H9 (cell line): ENCODE measurements at regions not wholly inside any gene's neighbourhood (a gene's known extent, or its start where the extent isn't known, plus 50 kb on each side); places are given as distances from the start of the nearest gene placed in this dataset.

Source experiments
- DNase-seq: peaks from one replicate; pipeline ENCODE4 v3.0.0-alpha.2; 2017
- H2AFZ ChIP-seq: one replicate; pipeline ENCODE4 v1.6.1; 2013; ENCODE audit warnings: mild to moderate bottlenecking, low read length, control low read depth, moderate library complexity
- H2AK5ac ChIP-seq: 2 replicates; pipeline ENCODE4 v1.6.1; 2013; ENCODE audit warnings: low read length, control low read depth, mixed read lengths; ENCODE audit not compliant: insufficient read length
- H2BK120ac ChIP-seq: one replicate; pipeline ENCODE4 v1.6.1; 2013; ENCODE audit warnings: low read depth, mild to moderate bottlenecking, low read length, control low read depth, inconsistent platforms; ENCODE audit not compliant: poor library complexity, severe bottlenecking
- H2BK12ac ChIP-seq: 2 replicates; pipeline ENCODE4 v1.6.1; 2013; ENCODE audit warnings: low read length, control low read depth, mixed read lengths, low read depth; ENCODE audit not compliant: insufficient read length
- H2BK15ac ChIP-seq: 2 replicates; pipeline ENCODE4 v1.6.1; 2013; ENCODE audit warnings: low read depth, low read length, control low read depth
- H2BK20ac ChIP-seq: one replicate; pipeline ENCODE4 v1.6.1; 2013; ENCODE audit warnings: low read depth, mild to moderate bottlenecking, low read length, control low read depth, inconsistent platforms; ENCODE audit not compliant: poor library complexity, severe bottlenecking
- H2BK5ac ChIP-seq: 2 replicates; pipeline ENCODE4 v1.6.1; 2013; ENCODE audit warnings: low read length, control low read depth, mixed read lengths; ENCODE audit not compliant: insufficient read length
- H3K14ac ChIP-seq: 2 replicates; pipeline ENCODE4 v1.6.1; 2013; ENCODE audit warnings: low read length, control low read depth; ENCODE audit not compliant: insufficient read depth
- H3K18ac ChIP-seq: 2 replicates; pipeline ENCODE4 v1.6.1; 2013; ENCODE audit warnings: low read depth, mild to moderate bottlenecking, mixed read lengths, low read length, control low read depth; ENCODE audit not compliant: insufficient read length
- H3K23ac ChIP-seq: 2 replicates; pipeline ENCODE4 v1.6.1; 2013; ENCODE audit warnings: low read length, control low read depth, mixed read lengths, low read depth; ENCODE audit not compliant: insufficient read length
- H3K23me2 ChIP-seq: 2 replicates; pipeline ENCODE4 v1.6.1; 2013; ENCODE audit warnings: low read depth, mild to moderate bottlenecking, mixed read lengths, low read length, control low read depth; ENCODE audit not compliant: insufficient read length, poor library complexity, severe bottlenecking
- H3K27ac ChIP-seq: 2 replicates; pipeline ENCODE4 v1.5.1; 2013; ENCODE audit warnings: low read length, control low read depth, mixed read lengths, low read depth; ENCODE audit not compliant: insufficient read length
- H3K27me3 ChIP-seq: 2 replicates; pipeline ENCODE4 v1.6.1; 2013; ENCODE audit warnings: low read length, control low read depth, inconsistent platforms; ENCODE audit not compliant: insufficient read depth
- H3K4ac ChIP-seq: 2 replicates; pipeline ENCODE4 v1.6.1; 2013; ENCODE audit warnings: low read depth, mild to moderate bottlenecking, control low read depth, inconsistent platforms, low read length, moderate library complexity
- H3K4me1 ChIP-seq: 2 replicates; pipeline ENCODE4 v1.6.1; 2013; ENCODE audit warnings: low read length, control low read depth, inconsistent platforms; ENCODE audit not compliant: insufficient read depth
- H3K4me2 ChIP-seq: 2 replicates; pipeline ENCODE4 v1.6.1; 2013; ENCODE audit warnings: low read length, control low read depth, mixed read lengths; ENCODE audit not compliant: insufficient read length, insufficient read depth
- H3K56ac ChIP-seq: 2 replicates; pipeline ENCODE4 v1.6.1; 2013; ENCODE audit warnings: low read depth, mild to moderate bottlenecking, mixed read lengths, low read length, control low read depth; ENCODE audit not compliant: insufficient read length
- H3K79me1 ChIP-seq: 2 replicates; pipeline ENCODE4 v1.6.1; 2013; ENCODE audit warnings: low read depth, mild to moderate bottlenecking, moderate library complexity, low read length, control low read depth, inconsistent platforms; ENCODE audit not compliant: insufficient read depth, poor library complexity, severe bottlenecking
- H3K79me2 ChIP-seq: 2 replicates; pipeline ENCODE4 v1.6.1; 2013; ENCODE audit warnings: low read length, control low read depth, inconsistent platforms; ENCODE audit not compliant: insufficient read depth
- H3K9ac ChIP-seq: 2 replicates; pipeline ENCODE4 v1.6.1; 2013; ENCODE audit warnings: low read length, control low read depth, mixed read lengths; ENCODE audit not compliant: insufficient read length; ENCODE audit errors: extremely low read depth
- H3K9me3 ChIP-seq: one replicate; pipeline ENCODE4 v1.6.1; 2013; ENCODE audit warnings: low read depth, low read length, inconsistent platforms; ENCODE audit not compliant: control insufficient read depth
- H3T11ph ChIP-seq: one replicate; pipeline ENCODE4 v1.6.1; 2013; ENCODE audit warnings: mild to moderate bottlenecking, low read length, control low read depth, inconsistent platforms
- H4K20me1 ChIP-seq: one replicate; pipeline ENCODE4 v1.6.1; 2013; ENCODE audit not compliant: control insufficient read depth, insufficient read length, insufficient read depth
- H4K5ac ChIP-seq: 2 replicates; pipeline ENCODE4 v1.6.1; 2013; ENCODE audit warnings: low read depth, mild to moderate bottlenecking, mixed read lengths, low read length, control low read depth; ENCODE audit not compliant: insufficient read length
- H4K8ac ChIP-seq: replicated peaks from 2 replicates; pipeline ENCODE4 v1.6.1; 2013; ENCODE audit warnings: low read length, control low read depth, mixed read lengths, low read depth; ENCODE audit not compliant: insufficient read length
- H4K91ac ChIP-seq: 2 replicates; pipeline ENCODE4 v1.6.1; 2013; ENCODE audit warnings: low read depth, mild to moderate bottlenecking, moderate library complexity, mixed read lengths, low read length, control low read depth; ENCODE audit not compliant: insufficient read length
- H3K27ac Mint-ChIP-seq, 3 experiments: 2 replicates in 2 of 3; 3 replicates in 1 of 3; pipeline ENCODE4 v1.8.0; 2020 to 2021; ENCODE audit warnings: mixed read lengths in 3 of 3, mild to moderate bottlenecking in 1 of 3, moderate library complexity in 1 of 3
- H3K27me3 Mint-ChIP-seq: 2 replicates; pipeline ENCODE4 v1.8.0; 2021; ENCODE audit warnings: low read depth, mild to moderate bottlenecking, moderate library complexity, mixed read lengths
- H3K36me3 Mint-ChIP-seq, 3 experiments: 2 replicates in 2 of 3; 3 replicates in 1 of 3; pipeline ENCODE4 v1.8.0; 2020 to 2021; ENCODE audit warnings: low read depth in 3 of 3, mixed read lengths in 3 of 3; ENCODE audit not compliant: insufficient read depth in 1 of 3
- H3K4me1 Mint-ChIP-seq, 2 experiments: 2 replicates each; pipeline ENCODE4 v1.8.0; 2020; ENCODE audit warnings: mixed read lengths in 2 of 2
- H3K4me3 Mint-ChIP-seq, 2 experiments: 2 replicates in 1 of 2; 3 replicates in 1 of 2; pipeline ENCODE4 v1.8.0; 2020 to 2021; ENCODE audit warnings: mild to moderate bottlenecking in 2 of 2, mixed read lengths in 2 of 2, moderate library complexity in 1 of 2
- H3K9me3 Mint-ChIP-seq, 2 experiments: 2 replicates in 1 of 2; 3 replicates in 1 of 2; pipeline ENCODE4 v1.8.0; 2020; ENCODE audit warnings: mild to moderate bottlenecking in 2 of 2, mixed read lengths in 2 of 2, moderate library complexity in 1 of 2
- CTCF ChIP-seq: fragments of 200-600 bp; sonication (generic); conservative IDR thresholded peaks from 3 replicates; pipeline ENCODE4 v1.8.0; 2021; ENCODE audit warnings: antibody characterized with exemption, mild to moderate bottlenecking
- WGBS: extraction: QIAGEN DNeasy Blood & Tissue Kit; methylation state at CpG from one replicate; pipeline ENCODE4 v1.1.7; 2013; ENCODE audit warnings: missing lambda C conversion rate, low lambda C conversion rate, mixed read lengths; ENCODE audit not compliant: insufficient read length; ENCODE audit errors: extremely low coverage; 5-methylcytosine and 5-hydroxymethylcytosine counted together

GRCh38 chr6:137949686-137950390 is 82.8 kb downstream of the TNFAIP3 start:
- no peak overlapping the region for H3K4me2 ChIP-seq
- H3K23me2 ChIP-seq = no peaks in the 10 kb centered on the region
- no peak overlapping the region for H4K91ac ChIP-seq
- DNase-seq = no peak
- no peak overlapping the region for H4K8ac ChIP-seq
- Mint-ChIP-seq H3K27me3 (peaks cover 6% of the 10 kb centered on the region), H3K27ac (no peak overlapping the region; a peak in 1 of 7 replicates), H3K4me1 (peaks cover 0 to 5% of the 10 kb centered on the region in 2 experiments; a peak in 1 of 4 replicates), H3K36me3 (peaks cover 0 to 4% (median under 1%) of the 10 kb centered on the region in 3 experiments; a peak in 1 of 7 replicates), H3K4me3 (no peak overlapping the region), H3K9me3 (no peaks in the 10 kb centered on the region)
- no peak overlapping the region for H3T11ph ChIP-seq
- no peak overlapping the region for H2BK120ac ChIP-seq
- no peaks in the 10 kb centered on the region for H3K79me2 ChIP-seq
- no peak overlapping the region for H3K27ac ChIP-seq
- H2AFZ ChIP-seq = no peak overlapping the region
- no peak overlapping the region for H3K4ac ChIP-seq
- H4K5ac ChIP-seq = no peak overlapping the region
- H2AK5ac ChIP-seq = no peak overlapping the region
- no peak overlapping the region for H3K14ac ChIP-seq
- no peak overlapping the region for H2BK12ac ChIP-seq
- no peak overlapping the region for H3K9ac ChIP-seq
- WGBS = no CpG with 5 or more reads among the region's 1 CpG
- no peaks in the 10 kb centered on the region; the same call in 1 of the 2 replicates for H3K4me1 ChIP-seq
- H2BK20ac ChIP-seq = no peak overlapping the region
- H3K9me3 ChIP-seq = no peaks in the 10 kb centered on the region
- no peak overlapping the region for H2BK15ac ChIP-seq
- H4K20me1 ChIP-seq = no peaks in the 10 kb centered on the region
- no peaks in the 10 kb centered on the region for H3K27me3 ChIP-seq
- H3K56ac ChIP-seq = no peak overlapping the region
- TF ChIP-seq CTCF = no peak
- H3K79me1 ChIP-seq = no peaks in the 10 kb centered on the region
- no peak overlapping the region for H3K18ac ChIP-seq
- H2BK5ac ChIP-seq = no peak overlapping the region
- no peak overlapping the region for H3K23ac ChIP-seq
